ENCODE measurements at regions not wholly inside any gene's neighbourhood (a gene's known extent, or its start where the extent isn't known, plus 50 kb on each side); places are given as distances from the start of the nearest gene placed in this dataset.

GRCh38 chr20:4330011-4330410 lies 80.9 kb upstream of the ADRA1D start:
- no peak for DNase-seq (ENCODE audit: low spot score)
- no peak for TF ChIP-seq CTCF (IDR thresholded peaks at IDR 0.05)
- Histone ChIP-seq H3K27ac (no peak overlapping the region), H3K4me3 (no peak overlapping the region)

GRCh38 chr20:4329232-4329631 lies 80.1 kb upstream of the ADRA1D start:
- TF ChIP-seq CTCF (IDR thresholded peaks at IDR 0.05), result no peak
- DNase-seq (ENCODE audit: low spot score), result no peak
- no peak overlapping the region for H3K4me3 ChIP-seq
- no peak overlapping the region for H3K27ac ChIP-seq

GRCh38 chr20:4328541-4328940 lies 79.5 kb upstream of the ADRA1D start:
- TF ChIP-seq CTCF (IDR thresholded peaks at IDR 0.05), result no peak
- no peak overlapping the region for H3K4me3 ChIP-seq
- no peak for DNase-seq (ENCODE audit: low spot score)
- H3K27ac ChIP-seq, result no peak overlapping the region

GRCh38 chr20:4327956-4328355 lies 78.9 kb upstream of the ADRA1D start:
- no peak for TF ChIP-seq CTCF (IDR thresholded peaks at IDR 0.05)
- DNase-seq (ENCODE audit: low spot score), result no peak
- Histone ChIP-seq H3K4me3 (no peak overlapping the region), H3K27ac (no peak overlapping the region)

GRCh38 chr20:4326195-4327065 lies 77.3 kb upstream of the ADRA1D start:
- H3K4me3 ChIP-seq, result no peak overlapping the region
- H3K27ac ChIP-seq, result no peak overlapping the region
- TF ChIP-seq CTCF (IDR thresholded peaks at IDR 0.05), result no peak
- no peak for DNase-seq (ENCODE audit: low spot score)

GRCh38 chr20:4325548-4326187 lies 76.6 kb upstream of the ADRA1D start:
- peak overlapping the region in 1 of 2 donors; percentile 20 for H3K27ac ChIP-seq
- DNase-seq (ENCODE audit: low spot score), result no peak
- H3K4me3 ChIP-seq, result no peak overlapping the region
- TF ChIP-seq CTCF (IDR thresholded peaks at IDR 0.05), result no peak
